ENCODE measurements at regions not wholly inside any gene's neighbourhood (a gene's known extent, or its start where the extent isn't known, plus 50 kb on each side); places are given as distances from the start of the nearest gene placed in this dataset.

- BruUV-seq (replicated peaks) = no TSS peak
- H3K4me1 ChIP-seq (ENCODE audit: insufficient read depth, low read length, poor library complexity, severe bottlenecking) = no peaks in the 10 kb centered on the region
- no peak overlapping the region for H2AFZ ChIP-seq (ENCODE audit: low read length)
- intact Hi-C loops (cut with micrococcal nuclease; ENCODE audit: unreplicated experiment) = no loop called here
- H3K9me2 ChIP-seq (ENCODE audit: insufficient read depth, low read length) = peaks cover 6% of the 10 kb centered on the region; the same call in 1 of the 2 replicates
- no peaks in the 10 kb centered on the region for H3K9me3 ChIP-seq (ENCODE audit: low read length)
- TF ChIP-seq CTCF (conservative IDR thresholded peaks at IDR 0.05; ENCODE audit: low read length) = no peak
- no peak for TF ChIP-seq EZH2phosphoT487 (IDR thresholded peaks at IDR 0.05; ENCODE audit: borderline replicate concordance, low read depth, low read length)
- no peaks in the 10 kb centered on the region for H3K79me2 ChIP-seq (ENCODE audit: insufficient read depth, low read depth, low read length)
- POLR2A ChIA-PET = no interaction called here
- H4K20me1 ChIP-seq (ENCODE audit: insufficient read depth, low read length) = no peaks in the 10 kb centered on the region
- H3K4me2 ChIP-seq (ENCODE audit: low read length) = no peak overlapping the region
- no peak for DNase-seq (ENCODE audit: low spot score)
- no peak overlapping the region for H3K27ac ChIP-seq (ENCODE audit: low read depth, low read length, poor library complexity, severe bottlenecking)
- no peak overlapping the region for H3K4me3 ChIP-seq (ENCODE audit: low read depth, low read length, poor library complexity, severe bottlenecking)
- no peaks in the 10 kb centered on the region for H3K36me3 ChIP-seq (ENCODE audit: insufficient read depth, low read length)
- CTCF ChIA-PET (ENCODE audit: unreplicated experiment) = no interaction called here
Observed at GRCh38 chr15:87687523-87687870, 569.0 kb downstream of the NTRK3 start.

- Histone ChIP-seq H4K20me1 (ENCODE audit: insufficient read depth, low read length) (no peaks in the 10 kb centered on the region), H3K9me2 (ENCODE audit: insufficient read depth, low read length) (peaks cover 6% of the 10 kb centered on the region; the same call in 1 of the 2 replicates), H3K9me3 (ENCODE audit: low read length) (no peaks in the 10 kb centered on the region), H3K4me2 (ENCODE audit: low read length) (no peak overlapping the region), H3K79me2 (ENCODE audit: insufficient read depth, low read depth, low read length) (no peaks in the 10 kb centered on the region), H3K4me1 (ENCODE audit: insufficient read depth, low read length, poor library complexity, severe bottlenecking) (no peaks in the 10 kb centered on the region), H3K36me3 (ENCODE audit: insufficient read depth, low read length) (no peaks in the 10 kb centered on the region), H3K27ac (ENCODE audit: low read depth, low read length, poor library complexity, severe bottlenecking) (no peak overlapping the region), H2AFZ (ENCODE audit: low read length) (no peak overlapping the region), H3K4me3 (ENCODE audit: low read depth, low read length, poor library complexity, severe bottlenecking) (no peak overlapping the region)
- TF ChIP-seq EZH2phosphoT487 (IDR thresholded peaks at IDR 0.05; ENCODE audit: borderline replicate concordance, low read depth, low read length) (no peak), CTCF (conservative IDR thresholded peaks at IDR 0.05; ENCODE audit: low read length) (no peak)
- BruUV-seq (replicated peaks) = no TSS peak
- intact Hi-C loops (cut with micrococcal nuclease; ENCODE audit: unreplicated experiment) = no loop called here
- CTCF ChIA-PET (ENCODE audit: unreplicated experiment) = no interaction called here
- POLR2A ChIA-PET = no interaction called here
- DNase-seq (ENCODE audit: low spot score) = no peak
Observed at GRCh38 chr15:87686841-87687522, 569.6 kb downstream of the NTRK3 start.

GRCh38 chr15:87686339-87686738 lies 570.2 kb downstream of the NTRK3 start:
- H3K36me3 ChIP-seq (ENCODE audit: insufficient read depth, low read length) = no peaks in the 10 kb centered on the region
- H3K9me3 ChIP-seq (ENCODE audit: low read length) = no peaks in the 10 kb centered on the region
- H3K27ac ChIP-seq (ENCODE audit: low read depth, low read length, poor library complexity, severe bottlenecking) = no peak overlapping the region
- TF ChIP-seq CTCF (conservative IDR thresholded peaks at IDR 0.05; ENCODE audit: low read length) (no peak), EZH2phosphoT487 (IDR thresholded peaks at IDR 0.05; ENCODE audit: borderline replicate concordance, low read depth, low read length) (no peak)
- H3K4me1 ChIP-seq (ENCODE audit: insufficient read depth, low read length, poor library complexity, severe bottlenecking) = no peaks in the 10 kb centered on the region
- H2AFZ ChIP-seq (ENCODE audit: low read length) = no peak overlapping the region
- no peak for DNase-seq (ENCODE audit: low spot score)
- intact Hi-C loops (cut with micrococcal nuclease; ENCODE audit: unreplicated experiment) = no loop called here
- CTCF ChIA-PET (ENCODE audit: unreplicated experiment) = no interaction called here
- no peaks in the 10 kb centered on the region for H3K79me2 ChIP-seq (ENCODE audit: insufficient read depth, low read depth, low read length)
- H3K9me2 ChIP-seq (ENCODE audit: insufficient read depth, low read length) = peaks cover 6% of the 10 kb centered on the region; the same call in 1 of the 2 replicates
- POLR2A ChIA-PET = interaction anchor here (1.2 kb wide), 1 partner anchor 10 kb away, joined by 3 read pairs; no protein-coding TSS in a partner anchor
- H4K20me1 ChIP-seq (ENCODE audit: insufficient read depth, low read length) = no peaks in the 10 kb centered on the region
- H3K4me2 ChIP-seq (ENCODE audit: low read length) = no peak overlapping the region
- no TSS peak for BruUV-seq (replicated peaks)
- no peak overlapping the region for H3K4me3 ChIP-seq (ENCODE audit: low read depth, low read length, poor library complexity, severe bottlenecking)

Data from OCI-LY7 (cell line).